ENCODE measurements at regions not wholly inside any gene's neighbourhood (a gene's known extent, or its start where the extent isn't known, plus 50 kb on each side); places are given as distances from the start of the nearest gene placed in this dataset.

- Histone ChIP-seq H3K36me3 (no peaks in the 10 kb centered on the region), H3K27me3 (no peaks in the 10 kb centered on the region), H3K4me3 (no peak overlapping the region), H3K4me1 (no peaks in the 10 kb centered on the region), H3K27ac (no peak overlapping the region), H3K9me3 (no peaks in the 10 kb centered on the region)
- intact Hi-C loops (cut with DNase I; ENCODE audit: low total_unique reads) = no loop called here
- TF ChIP-seq POLR2A (IDR thresholded peaks at IDR 0.05) (no peak), CTCF (IDR thresholded peaks at IDR 0.05) (no peak)
- DNase-seq = no peak
Measured at GRCh38 chr17:71936977-71937376, 183.8 kb upstream of the SOX9 start.

- H3K9me3 ChIP-seq = no peaks in the 10 kb centered on the region
- H3K27ac ChIP-seq = no peak overlapping the region
- H3K36me3 ChIP-seq = no peaks in the 10 kb centered on the region
- TF ChIP-seq POLR2A (IDR thresholded peaks at IDR 0.05) (no peak), CTCF (IDR thresholded peaks at IDR 0.05) (no peak)
- DNase-seq = no peak
- no peak overlapping the region for H3K4me3 ChIP-seq
- H3K27me3 ChIP-seq = no peaks in the 10 kb centered on the region
- intact Hi-C loops (cut with DNase I; ENCODE audit: low total_unique reads) = no loop called here
- no peaks in the 10 kb centered on the region for H3K4me1 ChIP-seq
Measured at GRCh38 chr17:71937914-71938313, 182.9 kb upstream of the SOX9 start.

- no peak overlapping the region for H3K4me3 ChIP-seq
- H3K27ac ChIP-seq = no peak overlapping the region
- no peaks in the 10 kb centered on the region for H3K9me3 ChIP-seq
- no peaks in the 10 kb centered on the region for H3K36me3 ChIP-seq
- intact Hi-C loops (cut with DNase I; ENCODE audit: low total_unique reads) = no loop called here
- H3K4me1 ChIP-seq = no peaks in the 10 kb centered on the region
- no peaks in the 10 kb centered on the region for H3K27me3 ChIP-seq
- no peak for DNase-seq
- TF ChIP-seq POLR2A (IDR thresholded peaks at IDR 0.05) = no peak
- TF ChIP-seq CTCF (IDR thresholded peaks at IDR 0.05) = no peak
Measured at GRCh38 chr17:71938340-71939010, 182.3 kb upstream of the SOX9 start.

- Histone ChIP-seq H3K4me3 (no peak overlapping the region), H3K27me3 (no peaks in the 10 kb centered on the region), H3K36me3 (no peaks in the 10 kb centered on the region), H3K27ac (no peak overlapping the region), H3K4me1 (no peaks in the 10 kb centered on the region), H3K9me3 (no peaks in the 10 kb centered on the region)
- TF ChIP-seq CTCF (IDR thresholded peaks at IDR 0.05) (no peak), POLR2A (IDR thresholded peaks at IDR 0.05) (no peak)
- no peak for DNase-seq
- intact Hi-C loops (cut with DNase I; ENCODE audit: low total_unique reads) = no loop called here
Measured at GRCh38 chr17:71941920-71942319, 178.9 kb upstream of the SOX9 start.

- no peaks in the 10 kb centered on the region for H3K27me3 ChIP-seq
- no peaks in the 10 kb centered on the region for H3K4me1 ChIP-seq
Measured at GRCh38 chr17:71942626-71943025, 178.2 kb upstream of the SOX9 start.

More at GRCh38 chr17:71942626-71943025, 178.2 kb upstream of the SOX9 start:
- TF ChIP-seq POLR2A (IDR thresholded peaks at IDR 0.05) = no peak
- TF ChIP-seq CTCF (IDR thresholded peaks at IDR 0.05) = no peak
- H3K36me3 ChIP-seq = no peaks in the 10 kb centered on the region
- intact Hi-C loops (cut with DNase I; ENCODE audit: low total_unique reads) = no loop called here
- DNase-seq = no peak
- H3K4me3 ChIP-seq = no peak overlapping the region
- H3K9me3 ChIP-seq = no peaks in the 10 kb centered on the region
- no peak overlapping the region for H3K27ac ChIP-seq

Data from uterus (tissue), 3 donors.